Loucy (cell line): ENCODE measurements at regions not wholly inside any gene's neighbourhood (a gene's known extent, or its start where the extent isn't known, plus 50 kb on each side); places are given as distances from the start of the nearest gene placed in this dataset.

Source experiments
- H2AFZ ChIP-seq: fragments of 200-600 bp; sonication (generic); 2 replicates; pipeline ENCODE4 v1.6.0; 2016; ENCODE audit warnings: antibody characterized with exemption, mild to moderate bottlenecking, low read length, moderate library complexity
- H3F3A ChIP-seq: fragments of 200-600 bp; 2 replicates; pipeline ENCODE4 v1.6.0; 2016; ENCODE audit warnings: antibody characterized with exemption, low read depth, mild to moderate bottlenecking
- H3K27me3 ChIP-seq: fragments of 200-600 bp; sonication (generic); 2 replicates; pipeline ENCODE4 v1.6.1; 2014; ENCODE audit warnings: low read length, mild to moderate bottlenecking; ENCODE audit not compliant: insufficient read depth, poor library complexity, severe bottlenecking
- H3K36me3 ChIP-seq: fragments of 200-600 bp; sonication (generic); 2 replicates; pipeline ENCODE4 v1.6.1; 2016; ENCODE audit warnings: low read length; ENCODE audit not compliant: insufficient read depth
- H3K4me1 ChIP-seq: fragments of 200-600 bp; sonication (generic); 2 replicates; pipeline ENCODE4 v1.5.1; 2014; ENCODE audit warnings: low read length, mild to moderate bottlenecking; ENCODE audit not compliant: insufficient read depth, poor library complexity, severe bottlenecking
- H3K4me2 ChIP-seq: fragments of 200-600 bp; sonication (generic); 2 replicates; pipeline ENCODE4 v1.6.0; 2014; ENCODE audit warnings: antibody characterized with exemption, low read length, low read depth, mild to moderate bottlenecking; ENCODE audit not compliant: poor library complexity, severe bottlenecking
- H3K4me3 ChIP-seq: fragments of 200-600 bp; sonication (generic); 2 replicates; pipeline ENCODE4 v1.5.1; 2014; ENCODE audit warnings: low read length, mild to moderate bottlenecking, mixed read lengths; ENCODE audit not compliant: poor library complexity, severe bottlenecking
- H3K79me2 ChIP-seq: fragments of 200-600 bp; sonication (generic); 2 replicates; pipeline ENCODE4 v1.6.1; 2014; ENCODE audit warnings: low read length; ENCODE audit not compliant: insufficient read depth
- H3K9ac ChIP-seq: fragments of 200-600 bp; sonication (generic); 2 replicates; pipeline ENCODE4 v1.6.0; 2014; ENCODE audit warnings: mild to moderate bottlenecking, low read depth, low read length, moderate library complexity; ENCODE audit not compliant: poor library complexity, severe bottlenecking
- H3K9me2 ChIP-seq: fragments of 200-600 bp; sonication (generic); replicated peaks from 2 replicates; pipeline ENCODE4 v1.6.1; 2016; ENCODE audit warnings: low read depth, low read length, mixed read lengths
- H3K9me3 ChIP-seq: fragments of 200-600 bp; sonication (generic); 2 replicates; pipeline ENCODE4 v1.6.1; 2014; ENCODE audit warnings: mild to moderate bottlenecking, antibody characterized with exemption, low read length, low read depth; ENCODE audit not compliant: insufficient read depth
- H4K20me1 ChIP-seq: fragments of 200-600 bp; sonication (generic); 2 replicates; pipeline ENCODE4 v1.6.0; 2014; ENCODE audit warnings: antibody characterized with exemption, low read length, mild to moderate bottlenecking; ENCODE audit not compliant: insufficient read depth, poor library complexity, severe bottlenecking
- CTCF ChIP-seq: fragments of 200-600 bp; sonication (generic); conservative IDR thresholded peaks from 2 replicates; pipeline ENCODE4 v1.5.1; 2014; ENCODE audit warnings: mild to moderate bottlenecking, antibody characterized with exemption, low read length
- EZH2phosphoT487 ChIP-seq: fragments of 200-600 bp; IDR thresholded peaks from 2 replicates; pipeline ENCODE4 v1.6.1; 2018; ENCODE audit warnings: antibody characterized with exemption, mild to moderate bottlenecking, moderate library complexity, borderline replicate concordance

- no peak overlapping the region for H3K4me2 ChIP-seq
- no peak overlapping the region for H3K4me3 ChIP-seq
- H3K9ac ChIP-seq = no peak overlapping the region
- H3K9me2 ChIP-seq = no peaks in the 10 kb centered on the region
- no peaks in the 10 kb centered on the region; the same call in 1 of the 2 replicates for H3F3A ChIP-seq
- H3K27me3 ChIP-seq = no peaks in the 10 kb centered on the region
- no peaks in the 10 kb centered on the region for H3K9me3 ChIP-seq
- no peak overlapping the region for H2AFZ ChIP-seq
- H3K79me2 ChIP-seq = no peaks in the 10 kb centered on the region
- H4K20me1 ChIP-seq = no peaks in the 10 kb centered on the region
- H3K4me1 ChIP-seq = peaks cover 49% of the 10 kb centered on the region
- no peak for TF ChIP-seq CTCF
- no peak for TF ChIP-seq EZH2phosphoT487
- H3K36me3 ChIP-seq = no peaks in the 10 kb centered on the region
These were observed 102.6 kb downstream of the MCFD2 start for GRCh38 chr2:46813020-46813415.
